NOMO-1 treated with dmso at 0.1 percent for 144 hours (cell line): ENCODE measurements at regions not wholly inside any gene's neighbourhood (a gene's known extent, or its start where the extent isn't known, plus 50 kb on each side); places are given as distances from the start of the nearest gene placed in this dataset.

Experiments
- DNase-seq: peaks from one replicate; lab custom pipeline; 2025; ENCODE audit not compliant: unreplicated experiment; lab: John Stamatoyannopoulos, UW

DNA sequence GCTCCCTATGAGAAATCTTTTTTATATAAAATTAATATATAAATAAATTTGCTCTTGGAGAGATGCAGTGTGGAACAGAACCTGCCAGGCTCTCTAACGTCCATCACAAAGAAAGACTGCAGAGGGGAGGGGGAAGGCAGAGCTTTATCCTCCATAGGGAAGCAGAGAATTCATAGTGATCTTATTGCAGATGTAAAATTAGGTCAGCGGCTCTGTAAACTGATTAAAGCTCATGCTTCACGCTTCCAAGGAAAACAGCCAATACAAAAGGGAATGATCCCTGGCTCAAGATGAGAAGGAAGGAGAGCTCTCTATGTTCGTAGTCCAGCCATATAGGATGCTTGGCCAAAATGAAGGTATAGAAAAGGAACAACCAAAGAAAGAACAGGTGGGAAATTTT, 532.3 kb upstream of the PSMD7 start:
- DNase-seq = no peak

DNA sequence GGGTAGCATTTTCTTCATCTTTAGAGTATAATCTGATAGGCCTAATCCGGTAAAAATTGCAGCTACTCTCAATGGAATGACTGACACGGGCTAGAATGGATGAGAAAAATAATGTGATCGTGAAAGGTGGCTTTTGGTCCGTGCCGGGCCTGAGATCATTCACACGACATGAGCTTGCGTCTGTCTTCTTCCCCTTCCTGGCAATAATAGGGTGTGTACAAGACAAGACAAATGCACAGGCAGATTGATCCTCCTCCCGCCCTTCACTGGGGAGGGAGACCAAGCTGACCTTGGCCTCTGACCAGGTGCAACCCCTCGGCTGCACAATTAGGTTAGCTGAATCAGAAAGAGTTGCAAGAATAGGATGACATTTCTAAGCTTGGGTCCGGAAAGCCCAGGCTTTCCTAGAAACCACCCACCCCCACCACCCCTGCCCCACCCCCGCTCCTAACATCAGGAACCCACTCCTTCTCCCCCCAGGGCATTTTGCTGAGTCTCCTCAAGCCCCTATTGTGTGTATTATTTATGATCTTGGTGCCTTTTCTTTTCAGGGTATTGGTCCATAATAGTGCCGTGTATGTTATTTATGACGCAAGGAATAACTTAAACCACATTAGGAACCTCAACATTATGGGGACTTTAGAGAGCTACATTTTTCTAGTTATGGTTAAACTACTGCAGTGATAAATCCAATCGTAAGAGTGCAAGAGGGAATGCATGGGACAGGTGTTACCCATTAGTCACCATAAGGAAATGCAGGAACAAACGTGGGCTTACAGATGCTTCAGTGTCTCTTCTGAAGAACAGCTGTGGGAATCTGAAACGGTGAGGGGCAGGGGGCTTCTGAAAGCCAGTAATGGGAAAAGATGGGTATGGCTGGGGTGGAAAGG, 540.1 kb upstream of the PSMD7 start:
- no peak for DNase-seq

DNA sequence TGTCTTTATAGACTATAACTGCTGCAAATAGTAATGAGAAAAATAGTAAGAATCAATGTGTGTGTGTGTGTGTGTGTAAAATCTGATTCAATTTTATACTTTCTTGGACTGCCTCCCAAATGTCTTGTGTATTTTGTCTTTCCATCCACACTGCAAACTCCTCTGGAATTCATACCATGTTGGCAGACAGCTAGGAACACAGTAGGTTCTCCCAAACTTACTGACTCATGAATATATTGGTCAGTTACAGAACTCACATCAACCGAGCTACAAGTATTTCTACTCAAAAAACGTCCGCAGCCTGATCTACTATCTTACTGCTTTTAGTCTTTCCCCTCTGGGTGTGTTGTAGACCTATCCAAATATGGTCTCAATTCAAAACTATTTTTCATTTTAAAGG, 542.7 kb upstream of the PSMD7 start:
- no peak for DNase-seq

DNA sequence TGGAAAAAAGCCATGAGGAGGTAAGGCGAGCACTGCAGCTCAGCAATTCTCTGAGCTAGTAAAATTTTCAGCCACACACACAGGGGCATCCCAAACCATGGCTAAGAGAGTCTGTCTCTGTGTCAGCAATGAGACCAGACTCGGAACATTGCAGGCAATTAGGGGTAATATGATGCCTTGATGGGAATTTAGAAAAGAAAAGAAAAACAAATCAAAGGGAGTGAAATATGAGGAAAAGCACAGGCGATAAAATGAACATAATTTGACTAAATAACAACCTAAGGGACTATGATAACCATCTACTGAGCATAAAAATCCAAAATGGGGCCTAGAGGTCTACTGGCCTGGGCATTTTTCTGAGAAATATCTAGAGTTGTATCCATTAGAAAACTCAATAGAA, 546.0 kb upstream of the PSMD7 start:
- no peak for DNase-seq

DNA sequence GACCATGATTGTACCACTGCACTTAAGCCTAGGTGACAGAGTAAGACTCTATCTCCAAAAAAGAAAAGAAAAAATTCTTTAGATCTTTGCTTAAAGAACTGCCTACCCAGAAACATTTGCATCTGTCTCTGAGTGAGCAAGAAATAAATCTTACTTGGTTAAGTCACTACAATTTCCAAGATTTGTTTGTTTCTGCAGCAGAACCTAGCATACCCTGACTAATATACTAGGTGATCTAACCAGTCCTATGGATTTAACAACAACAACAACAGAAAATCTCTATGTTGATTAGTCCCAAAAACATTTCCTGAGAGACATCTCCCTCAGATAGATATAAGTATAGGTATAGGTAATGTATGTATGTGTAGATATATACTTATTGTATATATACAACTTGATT, 549.3 kb upstream of the PSMD7 start:
- DNase-seq = no peak

DNA sequence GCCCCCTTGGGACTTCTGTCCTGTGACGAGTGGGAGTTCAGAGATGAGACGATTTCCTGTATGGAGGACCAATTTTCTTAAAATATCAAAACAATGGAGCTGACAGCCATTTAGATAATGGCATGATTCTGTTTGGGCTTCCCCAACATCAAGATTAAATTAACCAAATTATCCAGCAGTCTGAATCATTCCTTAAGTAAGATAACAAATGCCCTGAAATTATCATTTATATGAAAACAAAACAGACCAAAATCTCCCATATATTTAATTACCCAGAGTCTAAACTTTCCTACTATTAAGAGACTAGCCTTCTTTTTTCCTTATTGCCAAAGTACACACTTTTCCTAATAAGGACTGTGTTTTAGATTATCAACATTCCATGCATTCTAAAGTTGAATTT, 550.1 kb upstream of the PSMD7 start:
- no peak for DNase-seq

DNA sequence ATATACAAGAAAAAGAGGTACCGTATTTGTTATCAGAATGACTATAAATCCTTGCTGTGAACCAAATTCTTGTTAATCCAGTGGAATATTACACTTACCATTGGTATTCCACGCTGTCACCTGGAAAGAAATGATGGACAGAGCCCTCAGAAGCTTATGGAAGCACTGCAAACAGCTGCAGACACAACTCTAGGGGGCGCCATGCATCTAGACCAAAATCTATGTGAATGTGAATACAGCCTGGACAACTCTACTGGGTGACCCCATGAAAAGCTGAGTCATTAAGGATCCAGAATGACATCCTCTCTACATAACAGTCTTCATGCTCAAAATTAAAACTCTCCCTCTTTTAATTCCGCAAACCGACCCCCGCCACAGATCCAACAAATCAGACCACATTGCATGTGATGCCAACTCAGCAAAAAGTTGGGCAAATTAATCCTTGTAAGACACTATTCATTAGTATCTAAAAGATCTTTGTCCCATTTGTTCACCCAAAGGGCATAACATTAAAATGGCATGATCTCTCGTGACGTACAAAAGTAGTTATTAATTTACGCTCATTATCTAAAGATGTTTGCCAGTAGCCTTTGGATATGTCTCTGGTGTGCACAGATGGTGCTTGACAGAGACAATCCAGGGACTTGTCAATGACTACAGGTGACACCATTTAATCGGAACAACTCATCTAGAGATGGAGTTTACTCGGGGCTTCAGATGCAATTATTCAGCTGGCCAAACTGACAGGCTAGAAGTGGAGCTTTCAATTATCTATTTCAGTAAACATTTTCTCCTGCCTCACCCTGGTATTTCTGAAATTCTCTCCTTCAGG, 552.7 kb upstream of the PSMD7 start:
- DNase-seq = no peak

DNA sequence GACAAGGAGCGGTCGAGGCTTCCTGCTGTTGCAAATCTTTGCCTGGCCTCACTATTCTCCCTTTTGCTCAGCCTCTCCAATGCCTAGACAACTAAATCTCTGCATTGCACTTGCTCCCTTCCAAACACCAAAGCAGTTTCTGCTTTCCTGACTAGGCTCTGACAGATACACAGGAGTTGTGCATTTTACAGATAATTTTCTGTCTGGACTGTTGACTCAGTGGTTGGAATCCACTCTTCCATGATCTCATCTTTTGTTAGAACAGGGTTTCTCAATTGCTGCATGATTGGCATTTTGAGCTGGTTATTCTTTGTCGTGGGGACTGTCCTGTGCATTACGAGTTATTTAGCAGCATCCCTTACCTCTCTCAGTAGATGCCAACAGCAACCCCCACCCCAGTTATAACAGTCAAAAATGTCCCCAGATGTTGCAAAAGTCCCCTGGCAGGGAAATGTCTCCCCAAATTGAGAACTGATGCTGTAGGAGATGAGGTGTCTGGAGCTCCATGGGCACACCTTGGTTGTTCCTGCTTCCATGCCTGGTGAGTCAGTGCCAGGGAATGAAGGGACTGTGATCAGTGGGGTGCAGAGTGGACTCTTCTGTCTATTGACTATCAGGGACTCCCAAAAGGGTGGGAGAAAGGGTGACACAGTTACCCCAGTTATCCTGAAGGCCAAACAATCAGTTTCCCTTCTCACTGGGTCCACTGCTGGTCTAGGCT, 557.4 kb upstream of the PSMD7 start:
- no peak for DNase-seq

DNA sequence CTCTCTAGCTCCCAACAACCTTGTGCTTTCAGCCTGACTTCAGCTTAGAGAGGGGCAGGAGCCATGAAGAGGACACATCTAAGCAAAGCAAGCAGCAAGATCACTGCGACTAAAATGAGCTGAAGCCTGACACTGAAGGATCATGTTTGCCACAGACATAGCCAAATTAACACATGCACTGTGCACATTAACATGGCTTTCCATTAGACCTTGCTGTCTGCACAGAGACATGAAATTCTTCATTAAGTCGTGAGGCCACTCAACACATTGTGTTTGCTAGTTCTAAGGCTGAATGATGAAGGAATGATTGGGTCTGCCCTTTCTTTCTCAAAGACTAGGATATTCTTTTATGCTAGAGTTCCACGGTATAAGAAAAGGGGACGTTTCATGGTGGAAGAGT, 558.3 kb upstream of the PSMD7 start:
- no peak for DNase-seq

DNA sequence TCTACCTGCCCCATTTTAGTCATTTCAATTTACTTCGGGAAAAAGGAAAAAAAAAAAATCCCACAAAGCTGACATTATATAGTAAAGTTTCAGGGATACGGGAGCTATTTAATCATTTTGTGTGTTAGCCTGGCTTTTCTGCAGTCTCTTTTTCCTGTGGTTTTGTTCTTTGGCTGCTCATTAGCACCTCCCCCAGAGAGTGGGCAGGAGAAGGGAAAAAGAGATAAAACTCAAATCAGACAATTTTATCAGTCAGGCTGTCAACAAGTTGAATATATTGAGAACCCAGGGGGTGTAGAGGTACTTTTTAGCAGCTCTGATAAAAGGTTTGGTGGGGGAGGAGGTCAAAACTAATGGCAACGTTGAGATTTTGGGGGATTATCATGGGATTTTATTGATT, 559.0 kb upstream of the PSMD7 start:
- DNase-seq = no peak

DNA sequence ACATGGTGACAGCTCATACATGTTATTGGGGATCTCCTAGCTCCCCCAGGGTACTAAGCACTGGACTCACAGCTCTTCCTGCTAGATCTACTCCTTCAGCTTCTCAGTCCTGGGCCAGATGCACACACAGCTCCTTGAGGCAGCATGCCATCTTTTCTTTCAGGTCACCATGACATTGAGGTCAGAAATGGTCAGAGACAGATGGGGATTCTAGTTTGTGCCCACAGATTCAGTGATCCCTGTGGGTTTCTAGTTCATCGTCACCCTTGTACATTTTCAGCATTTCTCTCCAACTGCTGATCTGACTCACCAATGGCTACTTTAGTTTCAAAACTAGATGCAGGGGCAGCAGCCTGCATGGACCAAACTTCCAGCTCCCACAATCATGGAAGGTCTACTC, 560.7 kb upstream of the PSMD7 start:
- DNase-seq = no peak

DNA sequence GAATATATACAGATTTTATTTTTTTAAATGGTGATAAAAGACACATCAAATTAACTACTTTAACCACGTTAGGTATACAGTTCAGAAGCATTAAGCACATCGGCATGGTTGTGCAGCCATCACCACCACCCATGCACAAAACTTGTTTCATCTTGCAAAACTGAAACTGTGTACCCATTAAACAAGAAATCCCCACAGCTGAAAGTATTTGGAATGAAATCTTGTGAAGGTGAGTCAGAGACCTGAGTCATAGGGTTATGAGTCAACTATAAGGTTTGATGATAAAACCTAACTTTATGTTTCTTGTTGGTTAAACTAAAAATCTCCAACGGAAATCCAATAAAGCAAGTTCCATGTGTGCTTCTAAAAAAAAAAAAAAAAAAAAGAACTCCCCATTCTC, 561.6 kb upstream of the PSMD7 start:
- no peak for DNase-seq

DNA sequence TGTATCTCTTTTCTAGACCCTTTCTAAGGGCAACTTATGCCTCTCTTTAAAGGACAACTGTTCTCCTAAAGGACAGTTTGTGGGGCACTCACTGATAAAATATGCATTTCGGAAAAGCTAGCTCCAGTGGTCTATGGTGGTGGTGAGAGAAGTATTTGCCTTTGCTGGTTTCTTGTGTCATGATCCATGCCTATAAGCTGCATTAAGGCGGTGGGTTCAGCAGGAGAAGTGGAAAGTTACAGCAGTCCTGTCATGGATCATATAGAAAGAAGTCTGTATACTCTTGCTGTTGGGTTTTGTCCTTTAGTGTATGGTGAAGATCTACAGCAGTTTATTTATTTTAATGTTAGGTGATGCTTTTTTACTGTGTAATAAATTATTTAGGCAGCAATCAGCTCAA, 563.9 kb upstream of the PSMD7 start:
- no peak for DNase-seq

DNA sequence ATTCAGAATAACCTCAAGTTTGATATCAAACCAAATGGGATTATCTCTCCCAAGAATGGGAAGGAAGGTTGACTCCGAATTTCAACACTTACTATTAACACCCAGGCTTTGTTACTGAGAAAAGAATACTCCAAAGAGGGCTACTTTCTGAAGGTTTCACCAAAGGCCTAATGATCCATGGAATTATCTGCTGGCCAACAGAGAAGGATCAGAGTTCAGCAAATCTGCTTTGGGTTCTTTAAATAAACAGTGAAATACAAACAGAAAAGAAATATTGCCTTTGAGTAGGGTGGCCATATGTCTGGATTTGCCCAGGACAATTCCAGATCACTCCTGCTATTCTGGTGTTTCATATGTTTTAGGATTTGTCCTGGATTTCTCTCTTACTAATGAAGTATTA, 564.5 kb upstream of the PSMD7 start:
- DNase-seq = no peak

DNA sequence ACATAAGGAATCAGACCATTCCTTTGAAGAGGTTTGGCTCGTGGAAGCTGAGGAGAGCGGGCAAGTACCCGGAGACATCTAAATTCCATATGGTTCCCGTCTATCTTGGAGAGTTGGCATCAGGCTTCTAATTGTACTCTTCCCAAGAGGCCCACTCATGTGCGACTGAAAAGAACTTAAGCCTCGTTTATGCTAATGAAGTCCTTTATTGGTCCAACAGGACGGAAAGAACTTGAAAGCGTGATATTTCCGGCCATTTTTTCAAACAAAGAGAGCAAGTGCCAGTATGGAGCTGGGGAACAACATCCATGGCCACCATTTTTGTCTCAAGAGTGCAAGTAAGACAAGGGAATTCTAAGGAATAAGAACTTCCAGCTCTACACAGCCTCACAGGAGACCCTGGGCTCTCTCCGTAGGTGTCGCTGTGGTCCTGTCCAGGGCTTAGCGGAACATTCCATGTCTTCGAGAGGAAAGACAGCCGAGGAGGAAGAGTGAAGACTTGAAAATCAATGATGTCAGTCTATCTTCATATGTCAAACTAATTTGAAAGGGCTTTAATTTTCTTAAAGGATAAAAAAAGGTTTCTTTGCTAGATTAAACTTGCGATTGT, 566.0 kb upstream of the PSMD7 start:
- DNase-seq = no peak

DNA sequence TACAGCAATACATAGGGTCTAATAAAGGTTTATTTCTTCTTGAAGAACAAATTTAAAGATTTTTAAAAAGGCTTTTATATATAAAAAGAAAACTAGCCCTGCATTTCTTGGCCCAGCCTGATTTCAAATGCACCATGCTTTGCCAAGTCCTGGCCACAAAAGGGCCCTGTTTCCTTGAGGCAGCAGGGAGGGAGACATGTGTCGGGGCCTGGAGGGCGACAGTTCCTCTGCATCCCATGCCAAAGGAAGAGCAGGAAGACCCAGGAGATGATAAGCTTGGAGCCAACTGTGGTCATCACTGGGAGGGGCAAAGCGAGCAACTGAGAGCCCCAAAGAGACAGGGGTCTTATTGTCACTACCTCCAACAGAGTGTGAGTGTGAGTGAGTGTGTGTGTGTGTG, 571.5 kb upstream of the PSMD7 start:
- DNase-seq = no peak

DNA sequence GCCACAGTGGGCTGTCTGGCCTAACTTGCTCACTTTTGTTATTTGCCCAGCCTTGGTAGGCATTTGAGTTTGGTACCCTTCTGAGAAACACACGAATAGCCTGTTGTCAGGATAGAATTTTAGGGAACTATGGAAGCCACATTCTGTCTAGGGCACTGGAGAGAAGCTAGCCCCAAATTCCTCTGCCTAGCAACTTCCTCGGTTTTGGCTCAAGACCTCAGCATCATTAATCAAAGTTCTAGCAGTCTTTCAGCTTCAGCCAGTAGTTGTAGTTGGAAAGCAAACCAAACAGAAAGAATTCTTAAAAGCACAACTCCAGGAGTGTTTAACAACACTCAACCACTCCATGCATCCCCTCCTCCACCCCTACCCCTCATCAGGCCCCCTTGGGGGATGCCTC, 572.1 kb upstream of the PSMD7 start:
- no peak for DNase-seq

DNA sequence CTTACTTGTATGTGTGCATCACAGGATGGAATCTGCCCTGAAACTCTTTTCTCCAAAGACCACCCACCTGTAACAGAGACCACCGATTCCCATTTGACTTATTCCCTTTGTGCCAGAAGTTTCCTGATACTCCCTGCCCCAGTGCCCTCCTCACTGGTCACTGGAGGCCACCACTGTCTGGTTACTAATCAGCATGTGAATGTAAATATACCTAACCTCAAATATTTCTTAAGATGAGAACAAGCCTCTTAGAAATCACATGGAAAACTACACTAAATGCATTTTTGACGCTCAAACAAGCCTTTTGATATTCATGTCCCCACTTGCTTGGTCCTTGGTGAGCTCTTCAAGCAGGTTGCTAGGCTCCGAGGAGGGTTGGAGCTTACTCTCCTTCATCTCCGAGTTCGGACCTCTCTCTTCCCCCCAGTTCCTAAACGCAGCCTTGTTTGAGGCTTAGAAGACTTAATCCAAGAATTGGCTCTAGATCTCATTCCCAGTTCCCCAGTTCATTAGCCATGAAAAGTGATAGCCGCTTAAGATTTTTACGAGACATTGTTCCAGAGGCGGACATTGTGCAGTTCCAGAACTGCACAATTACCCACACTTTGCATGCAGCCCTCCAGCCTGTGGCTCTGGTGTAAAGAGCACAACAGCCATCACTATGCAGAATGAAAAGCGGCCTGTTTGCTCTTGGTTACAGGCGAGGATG, 579.2 kb upstream of the PSMD7 start:
- no peak for DNase-seq

DNA sequence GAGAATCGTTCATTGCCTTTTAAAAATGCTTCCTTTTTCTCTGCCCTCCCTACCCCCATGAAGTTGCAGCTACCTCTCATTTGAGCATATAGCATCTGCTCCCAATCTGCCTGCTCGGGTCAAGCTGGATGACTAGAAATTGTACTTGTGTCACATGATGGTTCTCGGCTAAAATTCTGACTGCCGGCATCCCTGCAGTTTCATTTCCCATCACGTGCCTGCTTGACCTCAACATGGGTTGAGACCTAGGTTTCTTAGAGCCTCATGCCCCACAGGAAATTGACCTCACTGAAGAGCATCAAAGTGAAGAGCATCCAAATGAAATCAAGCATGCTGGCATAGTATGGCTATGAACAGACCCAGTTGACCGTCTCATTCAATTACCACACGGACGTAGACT, 581.6 kb upstream of the PSMD7 start:
- DNase-seq = no peak

DNA sequence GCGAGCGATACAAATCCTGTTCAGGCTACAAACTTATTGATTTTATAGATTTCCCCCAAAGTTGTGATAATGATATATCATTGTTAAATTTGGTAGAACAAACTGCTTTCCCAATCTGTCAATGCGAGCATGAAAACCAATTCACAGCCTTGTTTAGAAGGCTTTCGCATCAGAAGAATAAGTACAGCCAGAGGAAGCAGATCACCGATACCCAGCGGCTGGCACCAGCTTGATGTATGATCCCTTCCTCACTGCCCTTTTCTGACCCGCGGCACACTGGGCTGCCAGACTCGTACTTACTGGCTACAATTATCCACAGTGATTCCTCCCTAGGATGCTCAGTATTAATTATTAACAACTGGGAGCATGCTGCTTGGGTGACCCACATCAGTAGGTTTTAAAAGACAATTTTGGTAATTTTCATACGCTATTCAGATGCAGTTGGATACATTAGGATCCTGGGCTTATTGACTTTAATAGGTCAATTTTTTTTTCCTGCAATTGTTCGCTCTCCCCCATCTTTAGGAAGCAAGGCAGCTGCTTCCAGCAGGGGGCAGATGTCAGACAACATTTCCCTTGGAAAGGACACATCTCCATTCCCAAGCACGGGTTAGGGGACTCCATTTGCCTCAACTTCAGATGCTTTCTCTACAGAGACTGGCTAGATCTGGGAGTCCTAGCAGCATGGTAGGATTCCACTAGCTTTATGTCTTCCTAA, 582.7 kb upstream of the PSMD7 start:
- DNase-seq = no peak
